ENCODE measurements at regions not wholly inside any gene's neighbourhood (a gene's known extent, or its start where the extent isn't known, plus 50 kb on each side); places are given as distances from the start of the nearest gene placed in this dataset.

GRCh38 chr5:89988129-89988810 lies 421.3 kb downstream of the CETN3 start:
- TF ChIP-seq, protein P1, sequence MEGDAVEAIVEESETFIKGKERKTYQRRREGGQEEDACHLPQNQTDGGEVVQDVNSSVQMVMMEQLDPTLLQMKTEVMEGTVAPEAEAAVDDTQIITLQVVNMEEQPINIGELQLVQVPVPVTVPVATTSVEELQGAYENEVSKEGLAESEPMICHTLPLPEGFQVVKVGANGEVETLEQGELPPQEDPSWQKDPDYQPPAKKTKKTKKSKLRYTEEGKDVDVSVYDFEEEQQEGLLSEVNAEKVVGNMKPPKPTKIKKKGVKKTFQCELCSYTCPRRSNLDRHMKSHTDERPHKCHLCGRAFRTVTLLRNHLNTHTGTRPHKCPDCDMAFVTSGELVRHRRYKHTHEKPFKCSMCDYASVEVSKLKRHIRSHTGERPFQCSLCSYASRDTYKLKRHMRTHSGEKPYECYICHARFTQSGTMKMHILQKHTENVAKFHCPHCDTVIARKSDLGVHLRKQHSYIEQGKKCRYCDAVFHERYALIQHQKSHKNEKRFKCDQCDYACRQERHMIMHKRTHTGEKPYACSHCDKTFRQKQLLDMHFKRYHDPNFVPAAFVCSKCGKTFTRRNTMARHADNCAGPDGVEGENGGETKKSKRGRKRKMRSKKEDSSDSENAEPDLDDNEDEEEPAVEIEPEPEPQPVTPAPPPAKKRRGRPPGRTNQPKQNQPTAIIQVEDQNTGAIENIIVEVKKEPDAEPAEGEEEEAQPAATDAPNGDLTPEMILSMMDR (IDR thresholded peaks at IDR 0.05; ENCODE audit: control extremely low read depth in 1 of 3, insufficient read depth in 1 of 3, low read depth in 1 of 3, low read length in 3 of 3), result no peak
- TF ChIP-seq POLR2A (IDR thresholded peaks at IDR 0.05; ENCODE audit: control extremely low read depth in 1 of 2, low read depth in 2 of 2, low read length in 2 of 2) (no peak), SP1 (IDR thresholded peaks at IDR 0.05; ENCODE audit: low read depth, low read length) (no peak), EGR1 (IDR thresholded peaks at IDR 0.05; ENCODE audit: borderline replicate concordance, low read depth, low read length) (no peak), PHF8 (conservative IDR thresholded peaks at IDR 0.05; ENCODE audit: low read depth, low read length) (no peak), EZH2 (IDR thresholded peaks at IDR 0.05; ENCODE audit: low read depth, low read length, severe bottlenecking) (no peak), SAP30 (IDR thresholded peaks at IDR 0.05; ENCODE audit: insufficient read depth, insufficient replicate concordance, low read length) (no peak), EP300 (IDR thresholded peaks at IDR 0.05; ENCODE audit: borderline replicate concordance in 1 of 2, low read depth in 2 of 2, low read length in 2 of 2) (no peak), SP2 (IDR thresholded peaks at IDR 0.05; ENCODE audit: low read length) (no peak), CREB1 (IDR thresholded peaks at IDR 0.05) (no peak), RAD21 (IDR thresholded peaks at IDR 0.05 in 1 of 2, conservative IDR thresholded peaks at IDR 0.05 in 1 of 2; ENCODE audit: low read depth in 2 of 2, low read length in 2 of 2) (no peak), TBP (IDR thresholded peaks at IDR 0.05; ENCODE audit: low read depth, low read length) (no peak)
